ENCODE measurements at regions not wholly inside any gene's neighbourhood (a gene's known extent, or its start where the extent isn't known, plus 50 kb on each side); places are given as distances from the start of the nearest gene placed in this dataset.

- no peak for TF ChIP-seq CTCF (IDR thresholded peaks at IDR 0.05; ENCODE audit: unreplicated experiment)
- Mint-ChIP-seq H3K9me3 (ENCODE audit: unreplicated experiment) (no peaks in the 10 kb centered on the region), H3K27ac (ENCODE audit: low read depth, unreplicated experiment) (no peak overlapping the region), H3K27me3 (ENCODE audit: insufficient read depth, unreplicated experiment) (no peaks in the 10 kb centered on the region), H3K36me3 (ENCODE audit: insufficient read depth, unreplicated experiment) (peaks cover 4% of the 10 kb centered on the region), H3K4me1 (ENCODE audit: insufficient read depth, unreplicated experiment) (no peaks in the 10 kb centered on the region), H3K4me3 (ENCODE audit: unreplicated experiment) (no peak overlapping the region)
- no TSS peak for BruUV-seq (replicated peaks)
- ChIA-PET CTCF (no interaction called here), POLR2A (no interaction called here)
- intact Hi-C loops (cut with micrococcal nuclease), result no loop called here
- no peak for DNase-seq (ENCODE audit: unreplicated experiment)
Observed at GRCh38 chr6:15763364-15763763, 100.5 kb upstream of the DTNBP1 start.

GRCh38 chr6:15761045-15761502 lies 98.2 kb upstream of the DTNBP1 start:
- Mint-ChIP-seq H3K36me3 (ENCODE audit: insufficient read depth, unreplicated experiment) (peaks cover 4% of the 10 kb centered on the region), H3K9me3 (ENCODE audit: unreplicated experiment) (no peaks in the 10 kb centered on the region), H3K27ac (ENCODE audit: low read depth, unreplicated experiment) (no peak overlapping the region), H3K27me3 (ENCODE audit: insufficient read depth, unreplicated experiment) (no peaks in the 10 kb centered on the region), H3K4me3 (ENCODE audit: unreplicated experiment) (no peak overlapping the region), H3K4me1 (ENCODE audit: insufficient read depth, unreplicated experiment) (no peaks in the 10 kb centered on the region)
- CTCF ChIA-PET, result interaction anchor here (0.7 kb wide), 1 partner anchor 367 kb away, joined by 5 read pairs; the partner anchor contains the start of gene MYLIP
- TF ChIP-seq CTCF (IDR thresholded peaks at IDR 0.05; ENCODE audit: unreplicated experiment), result no peak
- POLR2A ChIA-PET, result no interaction called here
- intact Hi-C loops (cut with micrococcal nuclease), result no loop called here
- no peak for DNase-seq (ENCODE audit: unreplicated experiment)
- BruUV-seq (replicated peaks), result no TSS peak

- intact Hi-C loops (cut with micrococcal nuclease), result no loop called here
- no peaks in the 10 kb centered on the region for H3K36me3 Mint-ChIP-seq (ENCODE audit: insufficient read depth, unreplicated experiment)
Observed at GRCh38 chr6:15758631-15759215, 95.9 kb upstream of the DTNBP1 start.

GRCh38 chr6:15755526-15755925 lies 92.7 kb upstream of the DTNBP1 start:
- POLR2A ChIA-PET, result no interaction called here
- Mint-ChIP-seq H3K9me3 (ENCODE audit: unreplicated experiment) (no peaks in the 10 kb centered on the region), H3K27ac (ENCODE audit: low read depth, unreplicated experiment) (no peak overlapping the region), H3K36me3 (ENCODE audit: insufficient read depth, unreplicated experiment) (no peaks in the 10 kb centered on the region), H3K4me3 (ENCODE audit: unreplicated experiment) (no peak overlapping the region), H3K27me3 (ENCODE audit: insufficient read depth, unreplicated experiment) (no peaks in the 10 kb centered on the region), H3K4me1 (ENCODE audit: insufficient read depth, unreplicated experiment) (no peaks in the 10 kb centered on the region)
- peak; percentile 61 for DNase-seq (ENCODE audit: unreplicated experiment)
- TF ChIP-seq CTCF (IDR thresholded peaks at IDR 0.05; ENCODE audit: unreplicated experiment), result no peak
- BruUV-seq (replicated peaks), result no TSS peak
- CTCF ChIA-PET, result interaction anchor here (0.6 to 0.9 kb wide), 2 partner anchors 16 to 131 kb away, joined by 3 to 4 read pairs; no protein-coding TSS in a partner anchor
- intact Hi-C loops (cut with micrococcal nuclease), result no loop called here

More at GRCh38 chr6:15758631-15759215, 95.9 kb upstream of the DTNBP1 start:
- POLR2A ChIA-PET, result no interaction called here
- Mint-ChIP-seq H3K27me3 (ENCODE audit: insufficient read depth, unreplicated experiment) (no peaks in the 10 kb centered on the region), H3K4me3 (ENCODE audit: unreplicated experiment) (no peak overlapping the region), H3K9me3 (ENCODE audit: unreplicated experiment) (no peaks in the 10 kb centered on the region), H3K4me1 (ENCODE audit: insufficient read depth, unreplicated experiment) (no peaks in the 10 kb centered on the region), H3K27ac (ENCODE audit: low read depth, unreplicated experiment) (no peak overlapping the region)
- CTCF ChIA-PET, result interaction anchor here (1.2 kb wide), 1 partner anchor 18 kb away, joined by 3 read pairs; no protein-coding TSS in a partner anchor
- no peak for DNase-seq (ENCODE audit: unreplicated experiment)
- TF ChIP-seq CTCF (IDR thresholded peaks at IDR 0.05; ENCODE audit: unreplicated experiment), result no peak
- no TSS peak for BruUV-seq (replicated peaks)

Measured in MCF 10A (cell line).